ENCODE measurements at regions not wholly inside any gene's neighbourhood (a gene's known extent, or its start where the extent isn't known, plus 50 kb on each side); places are given as distances from the start of the nearest gene placed in this dataset.

DNA sequence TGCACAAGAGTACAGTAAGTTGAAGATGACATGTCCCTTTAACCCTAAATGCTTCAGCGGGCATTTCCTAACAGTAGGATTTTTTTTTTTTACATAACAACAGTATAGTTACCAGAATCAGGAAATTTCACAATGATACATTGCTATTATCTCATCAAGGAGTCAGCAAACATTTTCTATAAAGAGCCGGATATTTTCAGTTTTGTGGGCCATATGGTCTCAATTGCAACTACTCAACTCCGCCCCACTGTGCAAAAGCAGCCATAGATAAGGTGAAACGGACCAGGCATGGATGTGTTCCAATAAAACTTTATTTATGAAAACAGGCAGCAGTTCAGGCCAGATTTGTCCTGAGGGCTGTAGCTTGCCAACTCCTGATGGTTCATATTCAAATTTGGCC is 130.6 kb downstream of the SMAD6 start:
- H3K9me3 ChIP-seq (ENCODE audit: control insufficient read depth, low read length), result no peaks in the 10 kb centered on the region
- no peak overlapping the region for H3K4me3 ChIP-seq (ENCODE audit: low read length)
- H3K27me3 ChIP-seq (ENCODE audit: control insufficient read depth, insufficient read depth, low read length), result no peaks in the 10 kb centered on the region
- H3K4me1 ChIP-seq (ENCODE audit: control insufficient read depth, insufficient read depth, low read length), result peaks cover 4% of the 10 kb centered on the region
- H3K9ac ChIP-seq (ENCODE audit: low read length), result no peak overlapping the region
- H3K36me3 ChIP-seq (ENCODE audit: control insufficient read depth, insufficient read depth, low read length), result no peaks in the 10 kb centered on the region

DNA sequence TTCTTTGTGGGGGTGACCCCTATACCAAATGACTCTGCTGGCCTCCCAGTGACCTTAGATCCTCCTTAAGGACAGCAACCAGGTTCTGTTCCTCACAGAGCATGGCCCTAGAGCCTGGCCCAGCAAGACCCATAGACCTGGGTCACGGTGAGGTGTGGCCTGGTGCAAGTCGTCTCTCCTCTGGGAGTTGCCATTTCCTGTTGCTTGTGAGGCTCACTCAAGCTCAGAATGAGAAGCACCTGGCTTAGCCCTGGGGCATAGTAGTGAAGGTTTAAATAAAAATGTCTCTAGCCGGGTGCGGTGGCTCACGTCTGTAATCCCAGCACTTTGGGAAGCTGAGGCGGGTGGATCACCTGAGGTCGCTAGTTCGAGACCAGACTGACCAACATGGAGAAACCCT is 131.3 kb downstream of the SMAD6 start:
- H3K27me3 ChIP-seq (ENCODE audit: control insufficient read depth, insufficient read depth, low read length), result no peaks in the 10 kb centered on the region
- H3K9me3 ChIP-seq (ENCODE audit: control insufficient read depth, low read length), result no peaks in the 10 kb centered on the region
- no peak overlapping the region for H3K9ac ChIP-seq (ENCODE audit: low read length)
- H3K4me1 ChIP-seq (ENCODE audit: control insufficient read depth, insufficient read depth, low read length), result peaks cover 4% of the 10 kb centered on the region
- H3K36me3 ChIP-seq (ENCODE audit: control insufficient read depth, insufficient read depth, low read length), result no peaks in the 10 kb centered on the region
- H3K4me3 ChIP-seq (ENCODE audit: low read length), result no peak overlapping the region

GRCh38 chr15:66833803-66834202 is 131.8 kb downstream of the SMAD6 start:
- H3K9ac ChIP-seq (ENCODE audit: low read length), result no peak overlapping the region
- no peaks in the 10 kb centered on the region for H3K9me3 ChIP-seq (ENCODE audit: control insufficient read depth, low read length)
- peaks cover 4% of the 10 kb centered on the region for H3K4me1 ChIP-seq (ENCODE audit: control insufficient read depth, insufficient read depth, low read length)
- H3K36me3 ChIP-seq (ENCODE audit: control insufficient read depth, insufficient read depth, low read length), result no peaks in the 10 kb centered on the region
- H3K4me3 ChIP-seq (ENCODE audit: low read length), result no peak overlapping the region
- no peaks in the 10 kb centered on the region for H3K27me3 ChIP-seq (ENCODE audit: control insufficient read depth, insufficient read depth, low read length)

GRCh38 chr15:66834881-66835878 is 133.1 kb downstream of the SMAD6 start:
- Histone ChIP-seq H3K9ac (ENCODE audit: low read length) (no peak overlapping the region), H3K36me3 (ENCODE audit: control insufficient read depth, insufficient read depth, low read length) (no peaks in the 10 kb centered on the region), H3K27me3 (ENCODE audit: control insufficient read depth, insufficient read depth, low read length) (no peaks in the 10 kb centered on the region), H3K9me3 (ENCODE audit: control insufficient read depth, low read length) (no peaks in the 10 kb centered on the region), H3K4me3 (ENCODE audit: low read length) (no peak overlapping the region), H3K4me1 (ENCODE audit: control insufficient read depth, insufficient read depth, low read length) (peaks cover 4% of the 10 kb centered on the region)

- Histone ChIP-seq H3K4me3 (ENCODE audit: low read length) (no peak overlapping the region), H3K9me3 (ENCODE audit: control insufficient read depth, low read length) (no peaks in the 10 kb centered on the region), H3K4me1 (ENCODE audit: control insufficient read depth, insufficient read depth, low read length) (peaks cover 5% of the 10 kb centered on the region), H3K36me3 (ENCODE audit: control insufficient read depth, insufficient read depth, low read length) (no peaks in the 10 kb centered on the region), H3K27me3 (ENCODE audit: control insufficient read depth, insufficient read depth, low read length) (no peaks in the 10 kb centered on the region), H3K9ac (ENCODE audit: low read length) (no peak overlapping the region)
Observed at GRCh38 chr15:66836231-66837030, 134.4 kb downstream of the SMAD6 start.

GRCh38 chr15:66838202-66838601 is 136.2 kb downstream of the SMAD6 start:
- no peaks in the 10 kb centered on the region for H3K27me3 ChIP-seq (ENCODE audit: control insufficient read depth, insufficient read depth, low read length)
- no peak overlapping the region for H3K4me3 ChIP-seq (ENCODE audit: low read length)
- no peaks in the 10 kb centered on the region for H3K36me3 ChIP-seq (ENCODE audit: control insufficient read depth, insufficient read depth, low read length)
- H3K9me3 ChIP-seq (ENCODE audit: control insufficient read depth, low read length), result no peaks in the 10 kb centered on the region
- peaks cover 17% of the 10 kb centered on the region for H3K4me1 ChIP-seq (ENCODE audit: control insufficient read depth, insufficient read depth, low read length)
- no peak overlapping the region for H3K9ac ChIP-seq (ENCODE audit: low read length)

- H3K4me1 ChIP-seq (ENCODE audit: control insufficient read depth, insufficient read depth, low read length), result peaks cover 18% of the 10 kb centered on the region
- H3K9ac ChIP-seq (ENCODE audit: low read length), result no peak overlapping the region
- H3K36me3 ChIP-seq (ENCODE audit: control insufficient read depth, insufficient read depth, low read length), result no peaks in the 10 kb centered on the region
- H3K4me3 ChIP-seq (ENCODE audit: low read length), result no peak overlapping the region
- H3K9me3 ChIP-seq (ENCODE audit: control insufficient read depth, low read length), result no peaks in the 10 kb centered on the region
- no peaks in the 10 kb centered on the region for H3K27me3 ChIP-seq (ENCODE audit: control insufficient read depth, insufficient read depth, low read length)
Observed at GRCh38 chr15:66838671-66839239, 136.7 kb downstream of the SMAD6 start.

DNA sequence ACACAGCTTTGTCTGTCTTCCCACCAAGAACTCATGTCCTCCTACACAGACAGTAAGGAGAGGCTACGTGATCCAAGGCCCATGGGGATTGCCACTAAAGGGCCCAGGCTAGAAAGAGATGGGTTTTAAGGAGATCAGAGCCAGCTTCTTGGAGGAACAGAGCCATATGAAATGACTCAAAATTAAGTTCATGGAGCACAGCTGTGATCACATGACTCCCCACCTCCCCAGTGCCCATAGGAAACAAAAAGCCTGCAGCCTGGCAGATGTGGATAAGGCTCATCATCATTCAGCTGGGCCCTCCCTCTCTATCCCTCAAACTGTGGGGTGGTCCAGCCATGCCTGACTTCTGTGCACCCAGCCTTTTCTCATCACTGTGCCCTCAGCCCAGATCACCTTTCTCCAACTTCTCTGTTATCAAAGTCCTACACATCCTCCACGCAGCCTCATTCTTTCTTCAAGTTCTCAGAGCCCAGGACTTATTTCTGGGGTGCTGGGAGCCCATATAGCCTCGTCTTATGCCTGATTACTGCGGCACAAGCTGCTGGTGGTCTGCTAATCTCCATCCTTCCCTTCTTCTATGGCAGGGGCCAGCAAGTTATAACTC is 137.6 kb downstream of the SMAD6 start:
- no peaks in the 10 kb centered on the region for H3K9me3 ChIP-seq (ENCODE audit: control insufficient read depth, low read length)
- H3K9ac ChIP-seq (ENCODE audit: low read length), result no peak overlapping the region
- no peaks in the 10 kb centered on the region for H3K27me3 ChIP-seq (ENCODE audit: control insufficient read depth, insufficient read depth, low read length)
- peaks cover 18% of the 10 kb centered on the region for H3K4me1 ChIP-seq (ENCODE audit: control insufficient read depth, insufficient read depth, low read length)
- no peaks in the 10 kb centered on the region for H3K36me3 ChIP-seq (ENCODE audit: control insufficient read depth, insufficient read depth, low read length)
- H3K4me3 ChIP-seq (ENCODE audit: low read length), result no peak overlapping the region

GRCh38 chr15:66840615-66841390 is 138.8 kb downstream of the SMAD6 start:
- Histone ChIP-seq H3K4me3 (ENCODE audit: low read length) (no peak overlapping the region), H3K4me1 (ENCODE audit: control insufficient read depth, insufficient read depth, low read length) (peaks cover 18% of the 10 kb centered on the region), H3K36me3 (ENCODE audit: control insufficient read depth, insufficient read depth, low read length) (no peaks in the 10 kb centered on the region), H3K9ac (ENCODE audit: low read length) (peak overlapping the region; percentile 10), H3K27me3 (ENCODE audit: control insufficient read depth, insufficient read depth, low read length) (no peaks in the 10 kb centered on the region), H3K9me3 (ENCODE audit: control insufficient read depth, low read length) (no peaks in the 10 kb centered on the region)

DNA sequence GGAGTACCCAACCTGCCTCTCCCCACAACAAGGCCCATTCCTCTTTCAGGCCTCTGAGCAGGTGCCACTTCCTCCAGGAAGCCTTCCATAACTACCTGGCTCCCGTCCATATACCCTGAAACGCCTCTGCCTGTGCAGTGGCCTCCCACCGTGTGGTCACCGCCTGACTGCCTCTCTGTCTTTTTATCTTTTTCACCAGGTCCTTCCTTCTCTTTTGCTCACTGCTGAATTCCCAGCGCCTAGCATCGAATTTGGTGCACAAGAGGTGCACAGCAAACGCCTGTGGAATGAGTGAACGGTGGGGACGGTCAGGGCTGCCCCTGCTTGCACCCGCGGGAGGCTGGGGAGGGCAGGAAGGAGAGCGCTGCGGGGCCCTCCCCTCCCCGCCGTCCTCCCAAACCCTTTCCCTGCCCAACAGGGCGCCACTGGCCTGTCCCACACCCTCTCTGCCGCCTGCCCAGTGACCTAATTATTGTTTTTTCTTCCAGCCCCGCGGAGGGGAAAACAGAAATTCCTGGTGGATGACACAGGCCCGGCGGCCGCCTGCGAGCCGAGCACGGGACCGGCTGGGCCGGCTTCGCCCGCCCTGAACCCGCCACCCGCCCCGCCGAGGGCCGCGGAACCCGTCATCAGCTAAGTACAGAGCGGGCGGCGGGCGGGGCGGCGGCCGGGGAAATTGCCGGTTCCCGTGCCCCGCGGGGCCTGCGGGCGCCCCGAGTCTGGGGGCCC is 140.1 kb downstream of the SMAD6 start:
- H3K36me3 ChIP-seq (ENCODE audit: control insufficient read depth, insufficient read depth, low read length), result no peaks in the 10 kb centered on the region
- H3K4me3 ChIP-seq (ENCODE audit: low read length), result no peak overlapping the region
- no peaks in the 10 kb centered on the region for H3K27me3 ChIP-seq (ENCODE audit: control insufficient read depth, insufficient read depth, low read length)
- no peaks in the 10 kb centered on the region for H3K9me3 ChIP-seq (ENCODE audit: control insufficient read depth, low read length)
- H3K4me1 ChIP-seq (ENCODE audit: control insufficient read depth, insufficient read depth, low read length), result peaks cover 18% of the 10 kb centered on the region
- peak overlapping the region; percentile 60 for H3K9ac ChIP-seq (ENCODE audit: low read length)

Measured in mucosa of stomach (tissue), 1 donor.